SKM-1 (cell line): ENCODE measurements at regions not wholly inside any gene's neighbourhood (a gene's known extent, or its start where the extent isn't known, plus 50 kb on each side); places are given as distances from the start of the nearest gene placed in this dataset.

ENCODE experiments used
- DNase-seq: peaks from one replicate; lab custom pipeline; 2025; ENCODE audit not compliant: unreplicated experiment; lab: John Stamatoyannopoulos, UW

DNA sequence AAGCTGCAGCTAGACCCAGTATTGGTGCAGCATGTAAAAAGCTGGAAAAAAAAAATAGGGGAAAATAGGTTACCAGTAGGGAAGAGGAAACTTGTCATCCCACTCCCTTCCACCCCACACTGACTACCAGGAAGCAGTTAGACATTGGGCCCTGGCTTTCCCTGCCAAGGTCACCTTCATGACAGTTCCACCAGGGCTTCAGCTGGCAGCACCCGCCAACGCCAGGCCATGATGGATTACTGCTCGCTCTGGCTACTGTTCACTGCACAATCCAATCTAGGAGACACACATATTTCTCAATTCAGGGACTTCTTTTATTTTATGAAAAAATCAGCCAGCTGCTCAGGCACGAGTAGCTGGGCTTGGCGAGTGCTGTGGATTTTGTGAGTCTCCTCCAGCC lies 127.7 kb downstream of the DMRTA2 start:
- DNase-seq, result no peak

DNA sequence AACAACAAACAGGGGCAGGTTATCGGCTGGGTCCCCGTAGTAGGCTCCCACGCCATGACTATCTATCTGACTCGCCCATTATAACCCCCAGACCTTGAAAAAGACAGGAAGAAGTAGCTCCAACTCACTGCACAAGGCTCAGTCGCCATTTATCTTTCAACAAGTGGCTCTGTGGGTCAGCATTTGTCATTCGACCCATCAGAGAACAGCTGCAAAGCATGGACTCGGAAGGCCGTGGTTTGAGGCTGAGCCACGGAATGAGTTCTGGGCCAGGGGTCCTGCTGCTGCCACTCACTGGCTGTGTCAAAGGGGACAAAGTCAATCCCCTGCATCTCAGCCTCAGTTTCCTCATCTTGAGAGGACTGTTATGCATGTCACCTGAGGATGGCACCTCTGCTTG lies 131.0 kb downstream of the DMRTA2 start:
- DNase-seq, result no peak

DNA sequence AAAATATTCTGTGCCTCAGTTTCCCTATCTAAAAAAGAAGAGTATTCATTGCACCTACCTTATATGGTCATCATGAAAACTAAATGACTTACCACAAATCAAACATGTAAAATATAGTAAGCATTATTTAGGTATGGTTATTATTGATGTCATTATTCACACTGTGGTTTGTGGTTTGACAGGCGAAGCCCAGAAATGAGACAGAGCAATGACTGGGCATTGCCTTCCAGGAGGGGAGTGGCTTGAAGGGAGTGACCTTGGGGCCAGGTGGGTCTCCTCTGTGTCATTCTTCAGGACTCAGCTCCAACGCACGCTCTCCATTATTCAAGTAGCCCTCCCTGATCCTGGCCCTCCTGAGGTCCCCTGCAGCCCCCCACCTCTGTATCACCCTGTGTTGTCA lies 133.7 kb downstream of the DMRTA2 start:
- no peak for DNase-seq

DNA sequence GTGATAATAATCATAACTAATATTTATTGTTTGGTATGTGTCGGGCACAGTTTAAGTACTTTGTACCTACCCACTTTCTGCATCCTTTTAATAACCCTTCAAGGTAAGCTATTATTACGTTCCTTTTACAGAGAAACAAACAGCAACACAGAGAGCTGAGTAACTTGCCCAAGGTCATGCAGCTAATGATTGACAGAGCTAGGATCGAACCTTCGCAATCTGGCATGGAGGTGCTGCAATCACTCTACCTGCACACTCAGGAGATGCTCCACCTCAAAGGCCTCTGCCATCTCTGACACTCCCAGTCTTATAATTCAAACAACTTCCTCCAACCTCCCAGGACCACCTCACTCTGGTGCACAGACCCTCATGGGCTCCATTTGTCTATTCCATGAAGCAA lies 137.2 kb downstream of the DMRTA2 start:
- no peak for DNase-seq

DNA sequence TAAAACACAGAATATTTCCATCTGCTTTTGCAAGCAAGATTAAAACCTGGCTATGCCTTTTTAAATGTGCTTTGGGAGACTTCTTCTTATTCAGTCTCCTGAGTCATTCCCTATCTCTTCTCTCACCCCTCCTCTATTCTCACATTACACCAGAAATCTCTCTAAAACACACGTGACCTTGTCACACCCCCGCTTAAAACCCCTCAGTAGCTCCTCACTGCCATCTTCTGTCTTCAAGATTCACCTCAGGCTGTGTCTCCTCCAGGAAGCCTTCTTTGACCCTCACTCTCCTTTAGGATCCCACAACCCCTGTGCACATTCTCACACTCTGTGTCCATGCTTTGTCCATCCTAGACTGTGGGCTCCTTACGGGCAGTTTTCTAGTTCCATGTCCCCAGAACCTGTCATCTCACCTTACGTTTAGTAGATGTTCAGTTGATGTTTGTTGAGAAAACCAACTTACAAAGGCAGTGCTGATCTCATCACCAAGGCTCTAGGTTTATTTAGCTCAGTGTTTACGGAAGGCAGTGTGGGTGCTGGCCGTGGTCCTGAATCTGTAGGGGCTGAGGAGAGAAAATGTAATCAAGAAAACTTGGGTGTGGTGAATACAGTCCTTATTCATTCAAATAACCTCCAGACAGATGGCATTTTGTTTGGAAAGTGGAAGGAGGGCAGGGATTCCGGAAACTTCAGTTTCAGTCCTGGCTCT lies 143.5 kb downstream of the DMRTA2 start:
- DNase-seq, result no peak

DNA sequence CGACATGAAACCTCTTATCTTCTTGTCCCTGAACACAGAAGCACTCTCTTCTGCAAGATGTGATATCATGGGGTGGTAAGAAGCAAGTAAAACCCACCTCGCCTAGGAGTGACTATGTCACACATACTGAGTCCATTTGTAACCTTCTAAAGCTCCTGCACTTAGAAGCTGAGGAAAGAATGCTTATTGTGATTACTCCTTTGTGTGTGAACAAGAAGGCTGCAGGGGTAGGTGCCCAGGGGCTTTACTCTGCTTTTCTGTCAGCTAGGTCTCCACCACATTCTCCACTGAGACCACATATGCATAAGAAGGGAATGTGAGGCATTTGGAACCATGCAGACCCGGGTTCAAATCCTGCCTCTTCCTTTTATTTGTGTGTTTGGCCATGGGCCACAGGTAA lies 144.3 kb downstream of the DMRTA2 start:
- DNase-seq, result no peak

DNA sequence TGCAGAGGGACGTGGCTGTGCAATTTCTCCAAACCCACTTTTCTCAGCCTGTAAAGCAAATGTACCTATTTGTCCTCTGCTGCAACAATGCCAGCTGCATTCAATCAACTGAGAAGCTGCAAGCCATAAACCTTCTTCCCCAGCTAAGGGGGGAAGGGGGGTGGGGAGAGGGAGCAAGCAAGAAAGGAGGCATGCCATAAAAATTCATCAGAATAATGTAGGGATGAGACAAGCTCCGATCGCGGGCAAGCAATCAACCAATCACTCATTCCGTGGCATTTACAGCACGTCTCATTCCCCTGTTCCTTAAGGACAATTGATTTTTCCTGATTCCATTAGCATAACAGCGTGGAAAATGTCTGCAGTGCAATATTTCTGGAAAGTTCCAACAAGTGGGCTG lies 144.8 kb downstream of the DMRTA2 start:
- no peak for DNase-seq

DNA sequence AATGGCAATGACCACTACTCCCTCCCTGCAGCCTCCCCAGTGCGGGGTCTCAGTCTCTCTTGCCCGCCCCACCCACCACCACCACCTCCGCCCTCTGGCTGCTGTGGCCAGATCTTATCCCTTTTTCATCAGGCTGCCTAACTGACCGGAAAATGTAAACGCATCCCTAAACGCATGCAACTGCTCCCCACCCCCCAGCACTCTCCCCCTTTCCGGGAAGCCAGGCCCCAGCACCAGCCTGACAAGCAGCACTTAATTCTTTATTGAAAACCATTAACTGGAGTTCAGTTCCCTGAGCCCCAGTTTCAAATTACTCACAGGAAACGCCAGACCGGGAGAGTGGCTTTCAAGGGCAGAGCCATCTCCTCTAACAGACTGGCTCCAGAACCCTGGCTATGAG lies 147.7 kb downstream of the DMRTA2 start:
- no peak for DNase-seq

DNA sequence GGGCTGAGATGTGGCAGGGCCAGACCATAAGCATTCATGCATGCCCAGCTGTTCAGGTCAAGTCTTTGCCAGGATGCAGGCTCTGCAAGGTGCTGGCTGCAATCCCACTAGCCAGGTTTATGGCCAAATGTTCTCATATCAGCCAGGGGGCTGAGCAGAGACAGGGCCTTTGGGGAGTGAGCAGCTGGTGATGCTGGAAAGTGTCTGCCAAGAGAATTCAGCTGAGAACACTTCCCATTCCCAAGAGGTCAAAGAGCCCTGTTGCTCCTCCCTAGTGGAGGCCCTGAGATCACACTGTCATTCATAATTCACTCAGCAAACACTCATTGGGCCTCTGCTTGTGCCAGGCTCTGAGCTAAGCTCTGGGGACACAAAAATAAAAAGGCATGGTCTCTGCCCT lies 150.3 kb downstream of the DMRTA2 start:
- DNase-seq, result no peak

DNA sequence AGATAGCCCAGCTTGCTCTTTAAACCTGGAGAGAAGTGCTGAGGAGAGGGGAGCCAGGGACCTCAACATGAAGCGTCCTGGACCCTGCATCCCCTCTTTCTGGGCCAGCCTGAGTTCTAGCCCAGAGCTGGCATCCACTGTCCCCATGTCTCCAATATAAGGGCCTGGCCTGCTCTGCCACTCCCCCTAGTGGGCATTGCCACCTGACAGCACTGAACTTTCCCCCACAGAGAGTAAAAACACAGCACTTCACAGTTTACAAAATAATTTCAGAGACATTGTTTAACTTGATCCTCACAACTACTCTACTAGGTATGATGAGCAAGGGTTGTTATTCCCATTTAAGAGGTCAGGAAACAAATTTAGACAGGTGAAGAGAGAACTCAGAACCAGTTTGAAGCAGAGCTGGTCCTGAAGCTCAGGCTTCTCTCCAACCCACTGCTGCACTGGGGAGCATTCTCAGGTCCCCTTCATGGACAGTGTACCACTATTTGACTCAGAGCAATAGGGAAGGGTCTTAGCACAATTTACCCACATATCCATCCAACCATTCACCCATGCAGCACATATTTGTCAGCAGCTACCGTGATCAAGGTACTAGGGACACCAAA lies 151.2 kb downstream of the DMRTA2 start:
- DNase-seq, result no peak

DNA sequence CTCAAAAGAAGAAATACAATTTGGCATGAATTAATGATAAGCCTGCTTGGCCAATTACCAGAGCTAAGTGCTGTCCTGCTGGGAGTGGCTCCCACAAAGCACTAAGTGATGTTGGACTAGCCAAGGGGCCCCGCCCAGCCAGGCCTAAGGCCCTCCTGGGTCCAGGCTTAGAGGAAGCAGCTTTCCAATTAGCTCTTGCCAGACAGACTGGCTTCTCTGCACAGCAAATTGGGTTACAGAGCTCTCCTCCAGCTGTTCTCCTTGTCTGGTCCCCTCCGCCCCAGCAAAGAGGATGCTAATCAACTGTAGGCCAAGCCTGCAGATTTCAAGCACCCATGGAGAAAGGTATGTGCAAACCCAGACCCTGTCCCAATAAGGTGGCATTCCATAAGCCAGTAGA lies 151.9 kb downstream of the DMRTA2 start:
- no peak for DNase-seq

DNA sequence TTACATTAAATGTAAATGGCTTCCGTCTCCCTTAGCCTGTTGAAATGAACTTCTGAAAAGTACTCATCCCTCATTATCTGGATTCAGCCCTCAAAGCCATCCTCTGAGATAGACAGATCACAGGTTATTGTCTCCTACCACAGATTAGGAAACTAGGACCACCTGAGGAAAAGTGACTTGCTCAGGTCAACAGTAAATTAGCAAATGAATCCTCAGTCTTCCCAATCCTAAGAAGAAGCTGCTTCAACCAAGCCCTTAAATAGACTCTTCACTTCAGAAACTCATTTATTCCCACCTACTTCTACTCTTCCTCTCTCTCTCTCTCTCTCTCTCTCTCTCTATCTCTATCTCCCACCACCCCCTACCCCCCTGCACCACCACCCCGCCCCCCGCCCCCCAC lies 152.3 kb downstream of the DMRTA2 start:
- DNase-seq, result no peak

DNA sequence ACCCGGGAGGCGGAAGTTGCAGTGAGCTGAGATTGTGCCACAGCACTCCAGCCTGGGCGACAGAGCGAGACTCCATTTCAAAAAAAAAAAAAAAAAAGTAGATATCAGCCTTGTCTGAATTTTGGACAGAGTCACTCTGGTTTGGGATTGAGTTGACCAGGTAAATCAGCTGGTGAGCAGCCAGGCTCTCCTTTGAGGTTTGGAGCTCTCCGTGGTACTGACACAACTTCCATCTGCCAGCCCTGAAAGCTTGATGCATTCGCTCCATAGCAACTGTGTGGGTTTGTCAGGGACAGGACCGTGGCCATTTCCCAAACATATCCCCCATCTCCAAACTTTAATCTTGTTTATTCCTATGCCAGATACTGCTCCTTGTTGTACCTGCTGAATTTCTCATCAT lies 155.2 kb downstream of the DMRTA2 start:
- no peak for DNase-seq

DNA sequence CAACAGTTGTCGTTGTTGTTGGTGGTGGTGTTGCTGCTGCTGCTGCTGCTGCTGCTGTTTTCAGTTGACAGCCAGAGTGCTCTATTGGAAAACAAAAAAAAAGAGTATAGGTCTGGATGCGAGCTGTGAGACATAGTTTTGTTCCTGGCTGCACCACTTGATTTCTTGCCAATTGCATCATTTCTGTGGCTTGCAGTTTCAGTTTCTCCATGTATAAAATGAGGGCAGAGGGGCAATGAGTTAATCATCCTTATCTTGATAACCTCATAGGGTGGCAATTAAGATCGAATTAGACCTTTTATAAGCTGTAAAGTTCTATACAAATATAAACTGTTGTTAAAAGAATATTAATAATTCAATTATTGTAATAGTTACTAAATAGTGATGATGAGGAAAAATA lies 156.7 kb downstream of the DMRTA2 start:
- DNase-seq, result no peak

DNA sequence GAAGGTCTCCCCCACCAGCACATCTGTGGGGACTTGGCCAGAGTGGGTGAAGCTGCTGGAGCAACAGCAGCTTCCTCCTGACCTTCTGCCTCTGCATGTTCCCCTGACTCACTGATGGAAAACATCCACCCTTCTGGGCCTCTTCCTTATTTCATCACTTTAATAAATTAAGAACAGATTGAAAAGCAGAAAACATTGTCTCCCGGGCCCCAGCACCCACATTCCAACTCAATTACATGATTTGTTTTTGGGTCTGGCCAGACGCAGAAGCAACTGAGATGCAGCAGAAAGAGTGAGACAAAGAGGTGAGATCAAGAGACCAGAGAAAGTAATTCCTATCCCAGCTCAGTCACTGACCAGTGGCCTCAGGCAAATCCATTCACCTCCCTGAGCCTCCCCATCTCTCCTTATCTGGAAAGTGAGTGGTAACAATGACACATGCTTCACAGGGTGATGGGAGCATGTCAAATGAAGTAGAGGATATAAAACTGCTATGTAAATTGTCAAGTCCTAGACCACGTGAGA lies 157.1 kb downstream of the ELAVL4 start:
- no peak for DNase-seq

DNA sequence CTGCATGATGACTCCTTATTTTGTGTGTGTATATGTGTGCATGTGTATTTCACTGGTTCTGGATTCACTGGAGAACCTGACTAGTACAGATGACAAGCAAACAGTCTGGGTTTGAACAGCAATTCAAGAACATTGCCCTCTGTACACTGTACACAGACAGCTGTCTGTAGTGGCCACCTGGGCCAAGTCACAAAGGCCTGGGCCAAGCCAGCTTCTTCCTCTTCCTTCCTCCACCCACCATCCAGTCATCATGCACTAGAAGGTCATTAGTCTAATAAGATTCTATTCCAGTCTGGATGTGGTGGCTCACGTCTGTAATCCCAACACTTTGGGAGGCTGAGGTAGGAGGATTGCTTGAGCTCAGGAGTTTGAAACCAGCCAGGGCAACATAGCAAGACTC lies 155.9 kb downstream of the ELAVL4 start:
- no peak for DNase-seq

DNA sequence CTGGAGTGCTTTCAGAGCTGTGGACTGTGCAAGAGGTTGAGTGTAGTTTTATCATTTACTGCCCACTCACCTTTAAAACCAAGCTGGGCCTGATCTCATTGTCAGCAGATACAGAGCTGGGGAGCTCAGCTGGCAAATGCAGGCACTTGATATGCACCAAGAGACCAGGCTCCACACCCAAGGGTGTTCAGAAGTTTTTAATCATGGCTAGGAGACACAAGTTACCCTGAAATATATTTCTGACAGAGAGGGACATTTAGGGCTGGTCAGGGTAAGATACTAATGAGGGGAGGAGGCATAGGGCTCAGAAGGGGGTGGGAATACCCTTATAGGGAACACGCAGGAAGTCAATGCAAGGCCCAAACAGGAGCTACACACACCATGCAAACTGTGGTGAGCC lies 153.7 kb downstream of the ELAVL4 start:
- DNase-seq, result no peak

DNA sequence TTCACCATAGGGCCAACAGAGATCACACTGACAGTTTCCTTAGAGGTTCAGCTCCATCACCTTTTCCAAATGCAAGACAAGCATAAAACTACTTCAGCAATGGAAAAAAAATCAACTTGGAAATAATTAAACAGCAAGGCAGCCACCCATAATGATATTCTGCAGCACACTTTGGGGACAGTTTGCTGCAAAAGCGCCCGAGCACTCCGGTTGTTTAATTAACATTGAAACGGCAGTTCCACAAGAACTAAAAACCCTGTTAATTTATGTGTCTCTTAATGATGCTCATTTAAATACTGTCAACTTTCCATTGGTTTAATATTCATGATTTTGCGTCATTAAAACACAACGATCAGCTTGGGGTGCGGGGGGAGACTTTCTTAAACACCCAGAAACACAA lies 153.2 kb downstream of the ELAVL4 start:
- no peak for DNase-seq

DNA sequence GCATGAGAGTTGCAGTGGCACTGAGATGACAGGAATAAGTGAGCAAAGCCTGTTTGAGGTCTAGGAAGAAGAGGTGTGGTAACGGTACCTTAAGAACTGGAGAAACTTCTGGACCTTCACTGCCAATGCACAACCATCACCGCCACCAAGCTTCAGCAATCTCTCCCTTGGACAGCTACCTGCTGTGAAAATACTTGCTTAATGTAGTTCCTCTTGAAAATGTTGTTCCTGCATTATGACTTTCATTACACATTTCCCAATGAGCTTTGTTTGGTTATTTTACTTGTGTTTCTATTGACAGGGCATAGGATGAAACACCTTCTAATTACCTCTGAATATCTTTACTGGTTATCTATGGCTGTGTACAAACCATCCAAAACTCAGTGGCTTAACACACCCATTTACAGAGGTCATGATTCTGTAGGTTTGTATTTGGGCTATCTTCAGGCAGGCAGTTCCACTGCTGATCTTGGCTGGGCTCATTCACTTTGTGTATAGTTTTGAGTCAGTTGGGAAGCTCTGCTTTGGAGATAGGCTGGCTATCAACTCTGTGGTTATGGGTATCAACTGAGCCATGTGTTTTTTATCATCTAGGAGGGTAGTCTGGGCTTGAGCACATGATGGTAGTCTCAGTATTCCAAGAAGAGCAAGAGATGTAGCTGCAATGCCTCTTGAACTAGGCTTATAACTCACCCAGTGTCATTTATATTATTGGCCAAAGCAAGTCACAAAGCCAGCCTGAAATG lies 149.4 kb downstream of the ELAVL4 start:
- no peak for DNase-seq

DNA sequence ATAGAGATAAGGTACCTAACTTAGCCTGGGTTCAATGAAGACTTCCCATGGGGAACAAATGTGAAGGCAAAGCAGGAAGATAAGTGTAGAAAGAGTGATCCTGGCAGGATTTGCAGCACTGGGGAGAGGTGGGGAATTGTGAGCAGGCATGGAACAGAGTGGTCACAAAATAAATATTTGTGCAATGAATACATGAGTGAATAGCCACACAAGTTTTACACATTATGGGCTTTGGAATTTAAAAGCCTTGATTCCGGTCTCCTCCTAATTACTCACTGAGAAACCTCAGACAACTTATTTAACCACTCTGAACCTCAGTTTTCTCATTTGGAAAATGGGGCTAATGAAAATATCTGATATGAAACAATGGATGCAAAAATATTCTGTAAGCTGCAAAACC lies 148.3 kb downstream of the ELAVL4 start:
- no peak for DNase-seq
